ENCODE measurements at regions not wholly inside any gene's neighbourhood (a gene's known extent, or its start where the extent isn't known, plus 50 kb on each side); places are given as distances from the start of the nearest gene placed in this dataset.

DNA sequence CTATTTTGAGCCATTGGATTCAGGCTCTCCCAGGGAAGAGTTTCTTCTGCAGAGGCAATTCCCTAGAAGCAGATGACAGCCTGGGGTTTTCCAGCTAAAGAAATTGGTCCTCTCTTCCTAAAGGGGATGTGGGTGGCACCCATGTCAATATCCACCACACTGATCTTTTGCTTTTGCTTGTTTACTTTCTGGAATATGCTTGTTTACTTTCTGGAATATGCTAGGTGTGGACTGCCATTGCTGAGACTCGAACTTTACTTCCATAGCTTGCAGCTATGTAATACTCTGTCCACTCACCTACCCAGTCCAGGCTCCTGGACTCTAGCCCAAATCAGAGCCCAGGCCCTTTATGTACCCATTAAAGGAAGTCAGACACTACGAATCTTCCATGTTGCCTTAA lies 92.1 kb upstream of the SMYD2 start:
- DNase-seq, result no peak
- intact Hi-C loops (cut with DNase I), result no loop called here

DNA sequence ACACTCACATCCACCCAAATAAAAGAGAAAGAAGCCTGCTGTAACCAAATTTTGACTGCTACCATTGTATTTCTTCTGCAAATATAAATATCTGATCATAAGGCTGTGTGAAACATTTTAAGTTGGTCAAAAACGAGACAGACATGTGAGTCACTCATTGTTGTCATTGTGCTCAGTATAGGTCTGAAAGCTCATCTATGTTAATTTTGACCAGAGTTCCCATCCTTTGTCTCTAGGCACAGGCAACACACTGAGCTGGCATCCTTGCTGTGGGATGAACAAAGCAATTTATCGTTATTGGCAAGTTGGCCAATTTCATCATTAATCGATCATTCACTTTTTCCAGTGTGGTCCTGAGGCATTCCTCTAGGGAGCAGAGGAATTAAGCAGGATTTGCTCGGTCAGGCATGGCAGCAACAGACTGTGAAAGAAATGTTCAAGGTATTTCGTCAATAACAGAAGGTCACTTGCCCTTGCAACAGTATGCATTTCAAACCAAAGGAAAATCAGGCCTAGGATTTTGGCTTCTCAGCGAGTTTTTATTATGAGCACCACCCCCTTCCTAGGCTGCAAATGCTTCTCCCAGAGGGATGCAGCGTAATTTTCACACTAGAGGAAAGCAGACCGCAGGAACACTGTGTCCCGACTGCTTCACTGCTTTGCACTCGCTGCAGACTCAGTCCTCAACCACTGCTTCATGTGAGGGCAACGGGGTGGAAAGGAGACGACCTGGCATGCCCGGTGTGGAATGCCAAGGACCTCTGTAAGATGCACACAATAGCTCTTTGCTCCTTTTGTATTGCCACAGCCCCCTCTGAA lies 87.9 kb upstream of the SMYD2 start:
- peak in 1 of 42 donors; percentile 22 for DNase-seq
- intact Hi-C loops (cut with DNase I), result no loop called here

DNA sequence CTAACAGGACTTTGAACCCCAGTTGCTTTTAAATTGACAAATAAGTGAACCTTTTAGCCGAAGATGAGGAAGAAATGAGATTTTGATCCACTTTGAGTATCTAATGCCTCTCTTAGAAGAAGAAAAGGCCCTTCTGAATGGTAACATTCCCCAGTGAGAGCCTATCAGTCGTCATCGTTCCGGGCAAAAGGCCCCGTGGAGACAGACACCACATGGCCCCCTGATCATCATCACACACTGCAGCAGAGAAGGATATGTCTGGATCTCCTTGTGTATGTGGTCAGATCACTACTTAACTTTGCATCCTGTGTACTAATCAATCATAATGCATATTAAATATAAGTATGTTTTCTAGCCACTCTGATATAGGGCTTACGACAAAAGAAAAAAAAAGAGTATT lies 87.3 kb upstream of the SMYD2 start:
- DNase-seq, result no peak
- intact Hi-C loops (cut with DNase I), result no loop called here

DNA sequence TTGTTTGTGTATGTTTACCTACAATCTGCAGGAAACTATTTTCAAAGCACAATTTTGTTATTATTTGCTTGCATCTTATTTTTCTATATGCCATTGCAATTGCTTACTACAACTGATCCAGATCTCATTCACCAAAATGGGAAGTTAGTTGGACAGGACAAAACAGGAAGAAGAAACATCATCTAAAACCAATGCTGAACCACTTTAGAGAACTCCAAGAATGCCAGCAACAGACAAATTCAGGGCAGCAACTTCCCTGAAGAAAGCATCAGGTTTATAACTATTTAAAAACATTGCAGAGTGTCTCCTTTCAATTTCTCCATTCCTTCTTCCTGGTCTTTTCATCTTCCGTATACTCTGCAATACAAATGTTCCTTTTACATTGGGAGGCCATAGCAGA lies 82.4 kb upstream of the SMYD2 start:
- intact Hi-C loops (cut with DNase I), result no loop called here
- no peak for DNase-seq

DNA sequence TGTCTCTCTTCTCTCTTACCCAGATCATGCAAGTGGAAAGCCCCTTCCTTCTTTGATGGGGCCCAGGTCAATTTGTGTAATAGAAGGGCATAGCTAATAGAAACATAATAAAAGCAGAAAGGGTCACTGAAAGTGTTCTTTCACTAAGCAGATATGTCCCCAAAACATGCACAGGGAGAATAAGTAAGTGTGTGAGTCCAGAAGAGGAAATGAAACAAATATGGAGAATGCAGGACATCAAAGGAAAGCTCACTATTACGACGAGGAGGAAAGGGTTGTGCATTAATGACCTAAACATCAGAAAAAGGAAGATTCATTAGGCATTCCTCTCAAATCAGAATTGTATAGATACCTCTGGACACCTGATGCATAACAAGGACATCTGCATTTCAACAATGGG lies 81.4 kb upstream of the SMYD2 start:
- intact Hi-C loops (cut with DNase I), result no loop called here

DNA sequence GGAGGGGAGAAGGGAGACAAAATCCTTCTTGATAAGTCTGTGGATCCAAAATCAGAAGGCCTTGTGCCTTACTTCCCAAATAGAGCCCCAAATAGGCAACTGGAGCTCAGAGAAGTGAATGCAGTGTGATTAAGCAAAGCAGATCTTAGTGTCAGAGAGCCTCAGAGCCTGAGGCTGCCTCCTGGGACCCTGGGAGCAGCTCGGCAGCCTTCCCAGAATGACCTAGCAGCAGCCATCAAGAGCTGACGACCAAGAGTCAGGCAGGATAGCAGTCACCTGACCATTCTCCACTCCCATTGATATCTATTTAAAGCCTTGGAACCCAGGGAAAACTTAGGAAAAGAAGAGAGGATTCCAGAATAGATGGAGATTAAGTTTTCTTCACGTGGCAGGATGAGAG lies 78.0 kb upstream of the SMYD2 start:
- intact Hi-C loops (cut with DNase I), result no loop called here
- no peak for DNase-seq

More for the DNA sequence above, 81.4 kb upstream of the SMYD2 start:
- no peak for DNase-seq

DNA sequence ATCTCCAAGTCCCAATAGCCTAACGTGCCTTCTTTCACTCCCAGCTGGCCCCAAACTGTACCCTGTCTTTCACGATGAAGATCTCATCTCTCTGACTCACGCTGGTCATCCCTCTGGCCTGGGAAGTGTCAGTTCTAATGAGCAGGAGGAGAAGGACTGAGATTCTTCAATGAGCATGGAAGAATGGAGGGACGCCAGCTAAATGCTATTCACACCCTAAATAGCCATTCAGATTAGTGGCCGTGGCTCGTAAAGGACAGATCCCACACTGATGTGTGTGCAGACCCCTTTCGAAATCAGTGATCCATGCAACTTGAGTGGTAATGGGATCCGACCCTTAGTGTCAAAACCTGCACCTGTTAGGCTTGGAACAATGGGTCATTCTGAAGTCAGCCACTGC lies 75.9 kb upstream of the SMYD2 start:
- no peak for DNase-seq
- intact Hi-C loops (cut with DNase I), result no loop called here

DNA sequence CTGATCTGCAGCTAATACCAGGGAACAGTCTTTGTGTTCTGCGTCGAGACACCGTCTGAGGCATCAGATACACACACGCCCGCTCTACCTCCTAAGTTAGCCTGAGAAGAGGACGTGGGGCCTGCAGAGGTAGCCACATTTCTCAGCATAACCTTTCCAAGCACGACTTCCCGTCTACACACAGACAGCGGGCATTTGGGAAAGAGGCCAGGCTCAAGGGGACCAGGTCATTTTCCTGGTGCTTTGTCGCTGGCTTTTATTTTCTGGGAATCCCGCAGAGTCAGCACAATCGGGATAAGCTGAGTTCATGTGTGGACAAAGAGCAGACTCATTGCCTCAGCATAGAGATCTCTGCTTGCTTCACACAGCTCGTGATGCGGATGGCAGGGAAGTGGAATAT lies 72.5 kb upstream of the SMYD2 start:
- peak in 8 of 42 donors; percentile 11 to 45 (median 25) for DNase-seq
- intact Hi-C loops (cut with DNase I), result no loop called here

DNA sequence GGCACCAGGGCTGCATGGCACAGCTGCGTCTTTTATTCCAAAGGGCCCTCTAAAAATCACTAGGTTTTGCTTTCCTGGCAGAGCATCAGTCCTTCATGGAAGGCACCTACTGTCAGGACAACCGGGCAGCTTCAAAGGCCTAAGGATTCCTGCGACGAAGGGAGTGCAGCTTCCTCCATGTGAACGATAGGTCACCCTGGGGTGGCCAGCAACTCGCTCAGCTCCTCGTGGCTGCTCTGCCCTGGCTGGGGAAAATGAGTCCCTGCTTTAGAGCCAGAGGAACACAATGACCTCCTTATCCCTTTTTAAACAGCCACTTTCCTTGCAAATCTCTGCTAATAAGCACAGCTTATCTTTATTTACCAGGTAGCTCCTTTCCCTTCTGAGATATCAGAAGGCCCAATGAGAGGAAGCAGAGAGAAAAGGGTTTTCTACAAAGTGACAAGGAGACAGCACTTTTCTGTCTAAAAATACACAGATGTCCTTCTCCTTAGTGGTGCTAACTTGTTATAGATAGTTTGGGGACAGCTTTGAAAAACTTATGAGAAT lies 71.6 kb upstream of the SMYD2 start:
- DNase-seq, result peak in 7 of 42 donors; percentile 4 to 35 (median 18)

DNA sequence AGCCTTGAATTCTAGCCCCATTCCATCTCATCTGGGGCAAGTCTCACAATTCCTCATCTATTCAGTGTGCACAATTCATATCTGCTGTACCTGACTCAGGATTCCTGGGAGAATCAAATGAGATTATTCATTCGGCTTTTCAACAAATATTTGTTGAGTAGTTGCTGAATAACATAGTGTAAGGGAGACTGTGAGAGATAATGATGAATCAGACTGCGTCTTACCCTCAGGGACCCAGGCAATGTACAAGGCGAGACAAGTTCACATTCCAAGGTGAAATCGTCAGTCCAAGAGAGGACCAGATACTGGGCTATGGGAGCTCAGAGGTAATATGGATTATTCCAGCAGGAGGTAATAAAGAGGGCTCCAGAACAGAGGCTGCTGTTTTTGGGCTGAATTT lies 67.8 kb upstream of the SMYD2 start:
- DNase-seq, result no peak
- intact Hi-C loops (cut with DNase I), result loop anchor here (5.0 kb wide), 1 partner anchor 114 kb away; no protein-coding TSS in a partner anchor

More for the DNA sequence above, 71.6 kb upstream of the SMYD2 start:
- intact Hi-C loops (cut with DNase I), result no loop called here

DNA sequence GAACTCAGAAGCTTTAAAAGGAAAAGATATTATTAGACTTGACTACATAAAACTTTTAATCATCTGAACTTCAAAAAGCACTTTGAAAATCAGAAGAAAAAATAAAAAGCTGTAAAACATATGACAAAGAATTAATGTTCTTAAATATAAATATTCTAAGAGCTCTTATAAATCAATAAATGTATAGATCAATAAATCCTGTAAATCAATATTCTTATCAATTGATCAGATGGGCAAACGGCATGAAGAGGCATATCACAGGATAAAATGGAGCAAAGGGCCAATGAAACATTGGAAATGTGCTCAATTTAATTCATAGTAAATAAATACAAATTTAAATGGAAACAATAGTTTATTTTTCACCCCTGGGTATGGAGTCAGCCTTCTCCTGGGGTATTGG lies 66.1 kb upstream of the SMYD2 start:
- intact Hi-C loops (cut with DNase I), result loop anchor here (5.0 kb wide), 1 partner anchor 112 kb away; no protein-coding TSS in a partner anchor
- DNase-seq, result no peak

DNA sequence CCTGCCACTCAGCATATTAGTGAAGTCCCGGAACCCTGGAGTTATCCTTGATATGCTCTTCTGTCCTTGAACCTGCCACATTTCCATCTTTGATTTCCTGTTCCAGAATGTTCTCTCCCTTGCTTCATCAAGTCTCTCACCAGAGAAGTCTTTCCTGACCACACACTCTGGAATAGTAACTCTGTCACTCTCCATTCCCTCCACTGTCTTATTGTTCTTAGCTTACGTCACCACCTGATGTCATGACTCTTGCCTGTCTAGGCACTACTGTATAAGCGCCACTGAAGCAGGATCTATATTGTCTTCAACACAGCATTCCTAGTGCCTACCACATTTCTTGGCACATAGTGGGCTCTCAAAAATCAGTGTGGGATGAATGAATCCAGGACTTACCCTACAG lies 65.4 kb upstream of the SMYD2 start:
- intact Hi-C loops (cut with DNase I), result no loop called here
- no peak for DNase-seq

DNA sequence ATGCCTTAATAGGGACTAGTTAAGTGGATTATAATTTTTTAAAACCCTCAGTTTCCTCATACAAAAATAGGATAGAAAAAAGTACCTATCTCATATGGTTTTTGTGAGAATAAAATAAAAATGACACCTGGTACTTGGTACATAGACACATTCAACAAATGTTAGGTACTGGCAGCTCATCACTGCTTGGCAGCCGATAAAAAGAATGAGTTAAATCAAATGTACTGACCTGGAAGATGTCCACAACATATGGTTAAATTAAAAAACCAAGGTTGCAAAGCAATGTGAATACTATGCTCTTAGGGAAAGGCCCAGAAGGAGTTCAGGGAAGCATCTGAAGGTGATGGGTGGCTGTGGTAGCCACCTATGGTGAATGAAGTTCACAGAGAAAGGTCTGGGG lies 64.9 kb upstream of the SMYD2 start:
- intact Hi-C loops (cut with DNase I), result no loop called here

DNA sequence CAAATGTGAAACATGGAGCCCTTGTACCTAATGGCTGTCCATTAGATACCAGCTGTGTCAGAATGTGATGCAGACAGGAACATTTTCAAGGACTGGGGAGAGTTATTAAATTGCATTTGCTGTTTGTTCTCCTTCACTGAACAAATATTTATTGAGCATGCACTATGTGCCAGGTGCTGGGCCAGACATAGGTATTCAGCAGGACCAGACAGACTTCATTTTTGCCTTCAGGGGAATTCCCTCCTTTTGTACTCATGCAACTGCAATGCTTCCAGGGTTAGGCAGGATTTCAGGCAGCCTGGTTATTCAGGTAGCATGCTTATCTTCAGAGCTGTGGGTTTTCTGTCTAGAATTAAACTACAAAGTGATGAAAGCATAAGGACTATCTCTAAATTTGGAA lies 64.2 kb upstream of the SMYD2 start:
- intact Hi-C loops (cut with DNase I), result no loop called here
- no peak for DNase-seq

More for the DNA sequence above, 64.9 kb upstream of the SMYD2 start:
- DNase-seq, result no peak

DNA sequence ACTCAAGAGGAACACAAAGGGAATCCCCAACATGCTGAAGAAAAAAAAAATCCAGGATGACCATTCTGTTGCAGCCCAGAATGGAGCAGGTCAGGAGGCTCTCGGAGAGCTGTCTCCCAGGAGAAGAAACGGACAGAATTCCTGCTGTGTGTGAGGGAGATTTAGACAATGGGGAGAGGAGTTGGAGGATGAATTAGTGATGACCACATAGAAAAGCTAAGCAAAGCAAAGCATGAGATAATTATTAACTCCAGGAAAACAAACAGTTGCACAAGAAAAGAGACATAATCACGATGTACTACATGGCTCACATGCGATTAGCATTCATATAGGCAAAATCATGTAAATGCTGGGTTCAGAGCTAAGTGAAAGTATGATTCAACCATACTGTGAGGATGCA lies 61.1 kb upstream of the SMYD2 start:
- DNase-seq, result no peak
- intact Hi-C loops (cut with DNase I), result no loop called here

DNA sequence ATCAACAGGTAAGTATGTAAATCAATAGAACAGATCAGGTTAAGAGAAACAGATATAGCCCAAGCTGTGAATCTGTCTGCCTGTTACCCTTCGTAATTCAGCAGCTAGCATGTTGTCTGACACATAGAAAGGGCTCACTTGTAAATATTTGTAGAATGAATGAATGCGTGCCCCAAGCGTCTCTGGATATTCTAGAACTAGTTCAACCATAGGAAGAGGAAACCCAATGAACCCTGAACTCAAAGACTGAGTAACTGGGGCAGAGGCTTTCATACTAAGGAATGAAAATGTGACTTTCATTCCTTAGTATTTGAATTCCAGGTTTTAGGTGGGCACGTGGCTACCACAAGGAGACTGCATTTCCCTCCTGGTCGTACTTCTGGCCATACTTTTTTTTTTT lies 60.1 kb upstream of the SMYD2 start:
- DNase-seq, result no peak
- intact Hi-C loops (cut with DNase I), result no loop called here

DNA sequence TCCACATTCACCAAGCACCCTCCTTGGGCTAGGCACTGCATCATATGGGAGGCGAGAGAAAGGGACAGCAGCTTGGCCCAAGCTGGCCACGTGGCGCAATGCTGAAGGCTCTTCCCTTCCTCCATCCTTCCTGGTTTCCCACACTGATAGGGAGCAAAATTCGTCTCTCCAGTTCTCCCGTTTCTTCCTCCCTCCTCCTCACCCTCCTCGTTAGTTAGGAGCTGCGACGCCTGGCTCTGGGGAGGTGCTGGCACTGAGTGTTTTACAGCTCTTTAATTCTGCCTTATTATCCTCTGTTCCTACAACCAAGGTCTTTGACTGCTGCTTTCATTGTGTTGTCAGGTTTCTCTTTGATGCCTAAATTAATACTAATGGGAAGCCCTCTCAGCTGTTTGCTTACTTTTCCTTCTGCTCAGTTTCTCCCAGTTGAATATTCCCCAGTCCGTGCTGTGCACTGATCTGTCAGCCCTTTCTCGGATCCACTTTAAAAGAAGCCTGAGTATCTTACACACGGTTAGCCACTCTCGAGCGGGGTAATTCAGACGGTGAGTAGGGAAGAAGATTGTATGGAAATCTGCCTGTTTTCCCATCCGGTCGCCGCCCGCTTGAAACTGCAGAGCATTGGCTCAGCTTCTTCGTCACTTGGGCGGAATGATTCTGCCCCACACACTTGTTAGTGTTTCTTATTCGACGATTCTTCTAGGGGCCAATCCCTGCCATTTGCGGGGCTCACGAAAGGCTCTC lies 56.2 kb upstream of the SMYD2 start:
- intact Hi-C loops (cut with DNase I), result no loop called here
- peak in 17 of 42 donors; percentile 9 to 56 (median 17) for DNase-seq

DNA sequence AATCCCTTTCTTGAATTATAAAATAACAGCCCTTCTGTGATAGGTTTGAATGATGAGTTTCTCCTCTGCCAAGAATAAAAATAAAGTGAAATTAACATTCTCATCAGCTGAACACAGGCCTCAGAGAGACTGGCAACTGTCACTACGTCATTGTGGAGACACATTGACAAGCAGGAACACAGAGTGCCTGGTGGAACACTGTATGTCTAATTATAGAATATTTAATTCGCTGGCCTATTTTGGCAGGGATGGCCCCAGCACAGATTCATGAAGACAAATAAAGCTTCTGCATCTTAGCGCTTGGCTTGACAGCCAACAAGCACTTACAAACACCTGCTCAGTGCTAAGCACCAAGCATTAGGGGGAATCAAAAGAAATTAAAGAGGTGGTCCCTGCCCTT lies 52.0 kb upstream of the SMYD2 start:
- intact Hi-C loops (cut with DNase I), result no loop called here
- DNase-seq, result peak in 10 of 42 donors; percentile 8 to 62 (median 14)

DNA sequence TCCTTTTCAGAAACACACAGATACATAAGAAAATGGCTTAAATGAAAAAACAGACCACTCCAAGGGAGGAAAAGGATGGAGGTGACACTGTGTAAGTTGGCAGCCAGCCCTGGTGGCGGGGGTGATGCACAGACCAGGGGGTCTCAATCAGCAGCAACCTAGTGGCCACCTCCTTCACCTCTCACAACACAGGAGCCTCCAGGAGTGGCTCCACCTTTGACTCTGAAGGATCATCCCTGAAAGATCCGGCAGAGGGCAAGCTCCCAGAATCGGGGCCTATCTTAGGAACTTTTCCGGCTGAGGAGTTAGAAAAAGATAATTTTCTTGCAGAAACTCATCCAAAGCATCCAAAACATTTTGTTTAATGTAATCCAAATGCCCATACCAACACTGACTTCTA lies 51.2 kb upstream of the SMYD2 start:
- intact Hi-C loops (cut with DNase I), result no loop called here
- no peak for DNase-seq

Measured in head of caudate nucleus (tissue), 42 donors.